Suprapubic skin (tissue), 4 donors: ENCODE measurements at regions not wholly inside any gene's neighbourhood (a gene's known extent, or its start where the extent isn't known, plus 50 kb on each side); places are given as distances from the start of the nearest gene placed in this dataset.

Experiments used
- POLR2A ChIP-seq, 2 donors: fragments of 450-650 bp; IDR thresholded peaks; one replicate each; pipeline ENCODE4 v1.6.1; 2017; ENCODE audit warnings: antibody characterized with exemption in 2 of 2, mild to moderate bottlenecking in 2 of 2, moderate library complexity in 2 of 2
- POLR2AphosphoS5 ChIP-seq, 3 donors: sonication (generic); formaldehyde crosslinking; IDR thresholded peaks; one replicate each; pipeline ENCODE4 v1.6.1; 2017; ENCODE audit warnings: antibody characterized with exemption in 3 of 3

DNA sequence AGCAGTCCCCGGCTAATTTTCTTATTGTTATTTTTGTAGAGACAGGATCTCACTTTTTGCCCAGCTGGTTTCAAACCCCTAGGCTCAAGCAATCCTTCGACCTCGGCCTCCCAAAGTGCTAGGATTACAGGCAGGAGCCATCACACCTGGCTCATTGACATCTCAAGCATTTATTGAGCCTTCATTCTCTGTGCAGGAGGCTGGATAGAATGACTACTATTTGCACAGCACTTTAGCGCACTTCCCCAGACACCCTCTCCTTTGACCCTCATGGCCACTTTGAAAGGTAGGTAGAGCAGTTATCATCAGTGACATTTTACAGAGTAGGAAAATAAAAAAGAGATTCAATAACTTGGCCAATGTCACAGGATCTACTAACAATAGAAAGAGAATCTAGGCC, 124.0 kb upstream of the STXBP5 start:
- TF ChIP-seq POLR2A (IDR thresholded peaks at IDR 0.05) (no peak), POLR2AphosphoS5 (IDR thresholded peaks at IDR 0.05) (no peak)
